GM19438 (cell line): ENCODE measurements at regions not wholly inside any gene's neighbourhood (a gene's known extent, or its start where the extent isn't known, plus 50 kb on each side); places are given as distances from the start of the nearest gene placed in this dataset.
"Not testable (repeated sequence)": the region's sequence is repeated elsewhere in the genome, so short reads cannot be mapped to it uniquely, and the experiment has no call there.

Experiments used
- ATAC-seq: cut with Tn5 transposase; IDR thresholded peaks from one replicate; pipeline ENCODE4 v1.9.1; 2021; ENCODE audit warnings: low read depth; ENCODE audit not compliant: unreplicated experiment

DNA sequence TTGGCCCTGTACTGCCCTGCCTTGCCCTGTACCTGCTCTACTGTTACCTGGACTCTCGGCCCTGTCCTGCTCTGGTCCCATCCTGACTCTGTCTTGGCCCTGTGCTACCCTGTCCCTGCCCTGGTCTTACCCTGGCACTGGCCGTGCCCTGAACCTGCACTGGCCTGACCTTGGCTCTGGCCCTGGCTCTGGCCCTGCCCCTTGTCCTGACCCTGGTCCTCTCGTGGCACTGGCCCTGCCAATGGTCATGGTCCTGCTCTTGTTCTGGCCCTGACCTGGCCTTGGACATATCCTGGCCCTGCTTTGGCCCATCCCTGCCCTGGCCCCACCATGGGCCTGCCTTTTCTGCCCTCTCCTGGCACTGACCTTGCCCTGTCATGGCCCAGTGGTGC lies 251.3 kb downstream of the TP53TG3F start:
- not testable (repeated sequence) for ATAC-seq

- not testable (repeated sequence) for ATAC-seq
Measured at GRCh38 chr16:33711616-33712015, 252.2 kb downstream of the TP53TG3F start.

- not testable (repeated sequence) for ATAC-seq
Measured at GRCh38 chr16:33712308-33712707, 252.9 kb downstream of the TP53TG3F start.

GRCh38 chr16:33712851-33713709 lies 253.7 kb downstream of the TP53TG3F start:
- ATAC-seq = not testable (repeated sequence)

GRCh38 chr16:33713710-33714538 lies 254.5 kb downstream of the TP53TG3F start:
- ATAC-seq = not testable (repeated sequence)

DNA sequence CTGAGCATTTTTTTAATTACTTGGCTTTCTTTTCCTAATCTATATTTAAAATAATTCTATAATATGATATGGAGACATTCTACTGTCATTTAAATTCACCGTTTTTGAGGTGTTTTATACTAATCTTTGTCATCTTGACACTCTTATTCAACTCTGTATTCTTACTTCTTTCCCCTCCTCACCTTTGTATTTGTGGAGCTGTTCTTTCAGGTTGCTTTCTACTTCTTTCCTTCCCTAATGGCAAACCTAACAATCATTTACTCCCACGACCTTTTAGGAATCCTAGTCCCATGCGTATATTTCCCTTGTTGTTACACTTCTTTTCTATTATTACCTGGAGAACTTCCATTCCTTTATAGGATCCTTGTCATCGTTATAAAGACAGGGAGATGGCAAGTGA lies 271.8 kb downstream of the TP53TG3F start:
- not testable (repeated sequence) for ATAC-seq

- not testable (repeated sequence) for ATAC-seq
Measured at GRCh38 chr16:33734650-33735049, 275.2 kb downstream of the TP53TG3F start.

GRCh38 chr16:33766869-33767765 lies 307.7 kb downstream of the TP53TG3F start:
- ATAC-seq = not testable (repeated sequence)

GRCh38 chr16:33768710-33769109 lies 309.3 kb downstream of the TP53TG3F start:
- ATAC-seq = not testable (repeated sequence)

DNA sequence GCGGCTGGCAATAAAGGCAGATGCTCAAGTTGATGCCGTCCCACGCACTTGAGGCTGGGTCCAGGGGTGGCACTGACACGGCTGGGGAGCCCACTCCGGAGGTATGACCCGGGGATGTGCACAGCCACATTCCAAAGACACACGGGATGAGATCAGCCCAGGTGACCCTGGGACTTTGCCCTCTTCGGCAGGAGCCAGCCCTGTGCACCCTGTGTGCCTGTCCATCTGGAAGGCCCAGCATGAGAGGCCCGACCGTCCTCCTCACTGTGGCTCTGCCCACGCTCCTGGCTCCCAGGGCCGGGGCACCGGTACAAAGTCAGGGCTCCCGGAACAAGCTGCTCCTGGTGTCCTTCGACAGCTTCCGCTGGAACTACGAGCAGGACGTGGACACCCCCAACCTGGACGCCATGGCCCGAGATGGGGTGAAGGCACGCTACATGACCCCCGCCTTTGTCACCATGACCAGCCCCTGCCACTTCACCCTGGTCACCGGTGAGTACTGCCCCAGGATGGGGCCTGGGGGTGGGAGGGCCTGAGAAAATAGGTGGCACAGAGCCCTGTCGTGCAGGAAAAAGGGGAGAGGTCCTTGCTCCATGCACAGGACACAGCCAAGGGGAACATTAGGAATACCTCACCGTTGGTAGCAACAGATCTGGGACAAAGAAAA lies 309.9 kb downstream of the TP53TG3F start:
- not testable (repeated sequence) for ATAC-seq

GRCh38 chr16:33770478-33770877 lies 311.1 kb downstream of the TP53TG3F start:
- ATAC-seq = not testable (repeated sequence)

- ATAC-seq = not testable (repeated sequence)
Measured at GRCh38 chr16:33771211-33771610, 311.8 kb downstream of the TP53TG3F start.

- not testable (repeated sequence) for ATAC-seq
Measured at GRCh38 chr16:33773966-33774365, 314.6 kb downstream of the TP53TG3F start.

DNA sequence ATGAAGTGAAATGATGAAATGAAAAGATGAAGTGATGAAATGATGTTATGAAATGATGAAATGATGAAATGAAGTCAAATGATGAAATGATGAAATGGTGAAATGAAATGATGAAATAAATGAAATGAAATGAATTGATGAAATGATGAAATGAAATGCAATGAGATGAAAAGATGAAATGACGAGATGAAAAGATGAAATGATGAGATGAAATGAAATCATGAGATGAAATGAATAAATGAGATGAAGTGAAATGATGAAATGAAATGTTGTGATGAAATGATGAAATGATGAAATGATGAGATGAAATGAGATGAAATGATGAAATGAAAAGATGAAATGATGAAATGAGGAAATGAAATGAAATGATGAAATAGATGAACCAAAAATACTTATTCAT lies 315.3 kb downstream of the TP53TG3F start:
- ATAC-seq = not testable (repeated sequence)

- ATAC-seq = not testable (repeated sequence)
Measured at GRCh38 chr16:33816328-33816944, 357.0 kb downstream of the TP53TG3F start.

DNA sequence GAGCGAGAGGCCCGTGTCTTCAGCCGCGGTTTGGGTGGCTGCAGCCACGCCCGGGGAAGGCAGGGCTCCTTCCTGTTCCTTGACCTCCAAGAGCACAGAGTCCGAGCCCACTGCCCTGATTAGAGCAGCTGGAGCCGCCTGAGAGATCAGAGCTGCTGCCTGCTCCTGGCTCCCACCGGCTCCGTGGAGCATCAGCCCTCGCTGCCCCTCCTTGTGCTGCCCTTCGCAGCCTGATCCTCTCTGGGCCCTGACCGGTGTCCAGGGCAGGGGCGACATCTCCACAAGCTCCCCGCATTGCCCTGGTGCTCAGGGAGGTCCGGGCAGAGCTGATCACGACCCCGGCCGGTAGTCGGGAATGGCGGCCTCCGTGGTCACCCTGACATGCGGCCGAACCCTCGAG lies 365.3 kb downstream of the TP53TG3F start:
- not testable (repeated sequence) for ATAC-seq

GRCh38 chr16:33827522-33827921 lies 368.1 kb downstream of the TP53TG3F start:
- not testable (repeated sequence) for ATAC-seq

GRCh38 chr16:33839157-33839556 lies 379.7 kb downstream of the TP53TG3F start:
- not testable (repeated sequence) for ATAC-seq

- not testable (repeated sequence) for ATAC-seq
Measured at GRCh38 chr16:33844533-33844932, 385.1 kb downstream of the TP53TG3F start.
